H1 (cell line): ENCODE measurements at regions not wholly inside any gene's neighbourhood (a gene's known extent, or its start where the extent isn't known, plus 50 kb on each side); places are given as distances from the start of the nearest gene placed in this dataset.

Source experiments
- CTCF ChIA-PET: fragments of 300-600 bp; sonication (Branson Sonifier 250); formaldehyde crosslinking; loops from one replicate; lab custom pipeline; 2021; ENCODE audit not compliant: partially characterized antibody; lab: Charles Lee
- POLR2A ChIA-PET: fragments of 300-600 bp; sonication (Branson Sonifier 250); formaldehyde crosslinking; loops from one replicate; lab custom pipeline; 2021; ENCODE audit warnings: inconsistent platforms; ENCODE audit not compliant: partially characterized antibody; lab: Charles Lee
- DNase-seq, 2 experiments: peaks; one replicate each; pipeline versions ENCODE4 v3.0.0 to v3.0.0-alpha.2; 2010 to 2022; ENCODE audit warnings: low spot score in 2 of 2, low read depth in 1 of 2, mixed read lengths in 1 of 2
- FAIRE-seq: peaks from 2 replicates; lab custom pipeline; 2011; peaks lifted over from hg19 to GRCh38; lab: Jason Lieb, UNC
- H2AFZ ChIP-seq: 2 replicates; pipeline ENCODE4 v1.8.1; 2012; ENCODE audit warnings: low read length, inconsistent platforms
- H2AK5ac ChIP-seq: 2 replicates; pipeline ENCODE4 v1.6.1; 2013; ENCODE audit warnings: low read depth, low read length
- H2BK120ac ChIP-seq: replicated peaks from 2 replicates; pipeline ENCODE3; 2013; ENCODE audit warnings: low read depth, low read length, inconsistent platforms
- H2BK12ac ChIP-seq: 2 replicates; pipeline ENCODE4 v1.6.1; 2013; ENCODE audit warnings: low read depth, low read length
- H2BK15ac ChIP-seq: 2 replicates; pipeline ENCODE4 v1.6.1; 2013; ENCODE audit warnings: low read length
- H2BK20ac ChIP-seq: 2 replicates; pipeline ENCODE4 v1.6.1; 2013; ENCODE audit warnings: low read length
- H2BK5ac ChIP-seq: 2 replicates; pipeline ENCODE4 v1.6.1; 2013; ENCODE audit warnings: low read depth, low read length
- H3K14ac ChIP-seq: 2 replicates; pipeline ENCODE4 v1.6.1; 2013; ENCODE audit warnings: inconsistent platforms; ENCODE audit not compliant: insufficient read length
- H3K18ac ChIP-seq: 2 replicates; pipeline ENCODE4 v1.6.1; 2013; ENCODE audit warnings: low read length; ENCODE audit errors: extremely low read depth
- H3K23ac ChIP-seq: 2 replicates; pipeline ENCODE4 v1.6.1; 2013; ENCODE audit warnings: inconsistent platforms; ENCODE audit not compliant: insufficient read length
- H3K23me2 ChIP-seq: 2 replicates; pipeline ENCODE4 v1.6.1; 2013; ENCODE audit warnings: low read depth, low read length
- H3K27ac ChIP-seq: 2 replicates; pipeline ENCODE4 v1.6.1; 2011; ENCODE audit warnings: low read depth, low read length, inconsistent platforms
- H3K27me3 ChIP-seq, 4 experiments: replicated peaks in 1 of 4; 1 replicate in 1 of 4; 2 replicates in 3 of 4; pipeline versions ENCODE4 v1.6.1 to v1.8.1; 2011 to 2013; ENCODE audit warnings: low read length in 3 of 4, mild to moderate bottlenecking in 3 of 4, inconsistent platforms in 2 of 4, mixed read lengths in 2 of 4, moderate library complexity in 1 of 4; ENCODE audit not compliant: control insufficient read depth in 3 of 4, insufficient read depth in 3 of 4; ENCODE audit errors: extremely low read depth in 1 of 4
- H3K36me3 ChIP-seq, 4 experiments: 2 replicates each; pipeline versions ENCODE4 v1.6.1 to v1.8.1; 2011 to 2013; ENCODE audit warnings: mild to moderate bottlenecking in 4 of 4, low read length in 3 of 4, moderate library complexity in 2 of 4, control low read depth in 1 of 4, inconsistent platforms in 1 of 4; ENCODE audit not compliant: insufficient read depth in 4 of 4, control insufficient read depth in 2 of 4
- H3K4ac ChIP-seq: replicated peaks from 2 replicates; pipeline ENCODE3; 2013; ENCODE audit warnings: low read length, low read depth, mixed read lengths, inconsistent platforms; ENCODE audit not compliant: insufficient read length
- H3K4me1 ChIP-seq, 4 experiments: replicated peaks in 1 of 4; 1 replicate in 1 of 4; 2 replicates in 3 of 4; pipeline versions ENCODE4 v1.6.1 to v1.8.1; 2011 to 2013; ENCODE audit warnings: low read length in 3 of 4, inconsistent platforms in 2 of 4, mixed read lengths in 1 of 4; ENCODE audit not compliant: insufficient read depth in 4 of 4, control insufficient read depth in 3 of 4
- H3K4me2 ChIP-seq, 2 experiments: 2 replicates each; pipeline versions ENCODE4 v1.6.1 to v1.8.1; 2011 to 2013; ENCODE audit warnings: low read depth in 2 of 2, low read length in 2 of 2, control low read depth in 1 of 2, inconsistent platforms in 1 of 2, mild to moderate bottlenecking in 1 of 2; ENCODE audit not compliant: insufficient read depth in 1 of 2
- H3K4me3 ChIP-seq, 4 experiments: fragments of 200-600, 300-600 bp in 1 of 4; sonication (generic), shearing (Covaris generic), sonication (Bioruptor Twin) in 1 of 4; 2 replicates each; pipeline versions ENCODE4 v1.5.1 to v1.8.1; 2011 to 2016; ENCODE audit warnings: low read length in 4 of 4, low read depth in 3 of 4, control low read depth in 2 of 4, inconsistent platforms in 2 of 4, mild to moderate bottlenecking in 2 of 4, mixed read lengths in 1 of 4, moderate library complexity in 1 of 4; ENCODE audit not compliant: insufficient read depth in 2 of 4; ENCODE audit errors: extremely low read depth in 1 of 4
- H3K56ac ChIP-seq: replicated peaks from 2 replicates; pipeline ENCODE3; 2013; ENCODE audit warnings: low read depth, mild to moderate bottlenecking, mixed read lengths, low read length, inconsistent platforms; ENCODE audit not compliant: insufficient read length
- H3K79me1 ChIP-seq: 2 replicates; pipeline ENCODE4 v1.6.1; 2013; ENCODE audit warnings: low read depth, low read length, control low read depth
- H3K79me2 ChIP-seq, 2 experiments: 2 replicates each; pipeline versions ENCODE4 v1.6.1 to v1.8.1; 2012 to 2013; ENCODE audit warnings: low read length in 2 of 2, mild to moderate bottlenecking in 2 of 2, inconsistent platforms in 1 of 2; ENCODE audit not compliant: insufficient read depth in 2 of 2, control insufficient read depth in 1 of 2
- H3K9ac ChIP-seq, 4 experiments: replicated peaks in 1 of 4; 1 replicate in 1 of 4; 2 replicates in 3 of 4; pipeline versions ENCODE4 v1.6.1 to v1.8.1; 2011 to 2013; ENCODE audit warnings: low read depth in 3 of 4, low read length in 3 of 4, control low read depth in 2 of 4, mild to moderate bottlenecking in 2 of 4, moderate library complexity in 2 of 4, inconsistent platforms in 1 of 4; ENCODE audit errors: extremely low read depth in 1 of 4
- H3K9me3 ChIP-seq, 2 experiments: 2 replicates each; pipeline versions ENCODE4 v1.6.1 to v1.8.1; 2012 to 2013; ENCODE audit warnings: mild to moderate bottlenecking in 2 of 2, moderate library complexity in 2 of 2, control low read depth in 1 of 2, inconsistent platforms in 1 of 2, low read depth in 1 of 2, low read length in 1 of 2, mixed read lengths in 1 of 2; ENCODE audit not compliant: insufficient read depth in 2 of 2
- H4K20me1 ChIP-seq, 2 experiments: replicated peaks in 1 of 2; 2 replicates each; pipeline versions ENCODE3 to v1.8.1; 2011 to 2013; ENCODE audit warnings: inconsistent platforms in 2 of 2, low read length in 2 of 2, mild to moderate bottlenecking in 1 of 2; ENCODE audit not compliant: insufficient read depth in 2 of 2, control insufficient read depth in 1 of 2
- H4K5ac ChIP-seq: 2 replicates; pipeline ENCODE4 v1.6.1; 2013; ENCODE audit warnings: low read length, low read depth, mixed read lengths, inconsistent platforms; ENCODE audit not compliant: insufficient read length
- H4K8ac ChIP-seq: 2 replicates; pipeline ENCODE4 v1.8.0; 2013; ENCODE audit warnings: mild to moderate bottlenecking, moderate library complexity, low read length, inconsistent platforms; ENCODE audit not compliant: insufficient read depth; ENCODE audit errors: extremely low read depth
- H4K91ac ChIP-seq: replicated peaks from 2 replicates; pipeline ENCODE3; 2013; ENCODE audit warnings: low read length, mixed read lengths, inconsistent platforms; ENCODE audit not compliant: insufficient read length
- ATF3 ChIP-seq: IDR thresholded peaks from 2 replicates; pipeline ENCODE4 v1.6.1; 2011; ENCODE audit warnings: low read depth, mild to moderate bottlenecking, low read length; ENCODE audit not compliant: insufficient read depth
- JUND ChIP-seq: IDR thresholded peaks from 2 replicates; pipeline ENCODE4 v1.6.1; 2011; ENCODE audit warnings: mild to moderate bottlenecking, improper control_type of control experiment, low read length
- MAFK ChIP-seq: IDR thresholded peaks from 2 replicates; pipeline ENCODE4 v1.6.1; 2012; ENCODE audit warnings: low read depth, mild to moderate bottlenecking, improper control_type of control experiment, low read length
- MAX ChIP-seq: IDR thresholded peaks from 2 replicates; pipeline ENCODE4 v1.6.1; 2012; ENCODE audit warnings: inconsistent platforms
- POLR2AphosphoS5 ChIP-seq: IDR thresholded peaks from 2 replicates; pipeline ENCODE4 v1.6.1; 2011; ENCODE audit warnings: low read depth, low read length
- RAD21 ChIP-seq, 2 experiments: IDR thresholded peaks in 1 of 2; conservative IDR thresholded peaks in 1 of 2; 2 replicates each; pipeline ENCODE4 v1.6.1; 2011; ENCODE audit warnings: low read depth in 2 of 2, low read length in 2 of 2, improper control_type of control experiment in 1 of 2, inconsistent platforms in 1 of 2, mild to moderate bottlenecking in 1 of 2, moderate library complexity in 1 of 2
- RFX5 ChIP-seq: IDR thresholded peaks from 2 replicates; pipeline ENCODE4 v1.6.1; 2011; ENCODE audit warnings: low read depth, low read length, improper control_type of control experiment, borderline replicate concordance
- RNF2 ChIP-seq: fragments of 200-900, 300-1000 bp; sonication (generic); IDR thresholded peaks from 2 replicates; pipeline ENCODE4 v1.7.1; 2016; ENCODE audit warnings: borderline replicate concordance, low read depth, mild to moderate bottlenecking, antibody characterized with exemption, low read length; ENCODE audit not compliant: poor library complexity, severe bottlenecking; ENCODE audit errors: missing control alignments
- SIX5 ChIP-seq: IDR thresholded peaks from 2 replicates; pipeline ENCODE4 v1.6.1; 2011; ENCODE audit warnings: mild to moderate bottlenecking, low read depth, low read length
- SUZ12 ChIP-seq: fragments of 200-600 bp; sonication (generic); IDR thresholded peaks from 2 replicates; pipeline ENCODE4 v1.6.1; 2012; ENCODE audit warnings: mild to moderate bottlenecking, inconsistent platforms, low read length, moderate library complexity, mixed read lengths
- YY1 ChIP-seq: IDR thresholded peaks from 2 replicates; pipeline ENCODE4 v1.6.1; 2011; ENCODE audit warnings: low read depth, mild to moderate bottlenecking, low read length
- WGBS, 2 experiments: shearing (Covaris generic) in 1 of 2; methylation state at CpG; one replicate each; pipeline versions ENCODE4 v1.1.6 to v1.1.7; 2013 to 2015; ENCODE audit warnings: low lambda C conversion rate in 2 of 2, mixed read lengths in 2 of 2, inconsistent platforms in 1 of 2, low coverage in 1 of 2, missing lambda C conversion rate in 1 of 2; ENCODE audit not compliant: insufficient replicate concordance in 2 of 2, insufficient coverage in 1 of 2, insufficient read length in 1 of 2; ENCODE audit errors: extremely low coverage in 1 of 2, missing lambda C conversion rate in 1 of 2; 5-methylcytosine and 5-hydroxymethylcytosine counted together

- Histone ChIP-seq H2BK5ac (no peak overlapping the region), H2BK12ac (no peak overlapping the region), H2AK5ac (no peak overlapping the region), H3K36me3 (no peaks in the 10 kb centered on the region), H3K4me2 (no peak overlapping the region), H3K27me3 (no peaks in the 10 kb centered on the region), H2BK15ac (no peak overlapping the region; the same call in 1 of the 2 replicates), H3K9me3 (no peaks in the 10 kb centered on the region), H3K79me2 (no peaks in the 10 kb centered on the region), H3K14ac (no peak overlapping the region), H2BK120ac (no peak overlapping the region), H3K23me2 (no peaks in the 10 kb centered on the region), H2AFZ (no peak overlapping the region), H3K9ac (no peak overlapping the region), H2BK20ac (no peak overlapping the region), H3K4ac (no peak overlapping the region), H3K4me3 (no peak overlapping the region), H4K20me1 (no peaks in the 10 kb centered on the region), H3K4me1 (peaks cover 0 to 3% (median 0%) of the 10 kb centered on the region in 4 experiments; a peak in 1 of 7 replicates), H3K27ac (no peak overlapping the region), H4K5ac (no peak overlapping the region), H3K56ac (no peak overlapping the region), H3K79me1 (no peaks in the 10 kb centered on the region), H3K18ac (no peak overlapping the region), H3K23ac (no peak overlapping the region)
- POLR2A ChIA-PET, result interaction anchor here (1.0 kb wide), 1 partner anchor 14 kb away, joined by 5 read pairs; no protein-coding TSS in a partner anchor
- 88% methylated on average over 10 of the region's 10 CpGs; no CpG with 5 or more reads in 1 of the 2 experiments for WGBS, 2 experiments
- CTCF ChIA-PET, result interaction anchor here (1.1 kb wide), 1 partner anchor 76 kb away, joined by 3 read pairs; no protein-coding TSS in a partner anchor
- no peak for FAIRE-seq
- no peak for TF ChIP-seq JUND
- no peak for TF ChIP-seq MAX
- TF ChIP-seq ATF3, result no peak
- no peak for TF ChIP-seq RAD21 (IDR thresholded peaks at IDR 0.05 in 1 of 2, conservative IDR thresholded peaks at IDR 0.05 in 1 of 2; ENCODE audit: low read depth in 2 of 2, low read length in 2 of 2)
- TF ChIP-seq YY1, result no peak
- TF ChIP-seq SUZ12, result no peak
- TF ChIP-seq SIX5, result no peak
- TF ChIP-seq MAFK, result no peak
- TF ChIP-seq POLR2AphosphoS5, result no peak
- TF ChIP-seq RFX5, result no peak
- TF ChIP-seq RNF2, result no peak
- TF ChIP-seq, all 59 proteins: peak for 0
- no peak overlapping the region for H4K91ac ChIP-seq
- no peak for DNase-seq
- no peak overlapping the region for H4K8ac ChIP-seq
These were observed 84.2 kb upstream of the DISP3 start for GRCh38 chr1:11394592-11395245.
